Smooth muscle cell of the brain vasculature (primary cell): ENCODE measurements at regions not wholly inside any gene's neighbourhood (a gene's known extent, or its start where the extent isn't known, plus 50 kb on each side); places are given as distances from the start of the nearest gene placed in this dataset.

Experiments used
- DNase-seq: peaks from one replicate; pipeline ENCODE4 v3.0.0-alpha.2; 2012; ENCODE audit warnings: low read depth, low spot score

- peak; percentile 6 for DNase-seq
These were observed 1026.2 kb downstream of the PLOD2 start for GRCh38 chr3:145134738-145135137.

- no peak for DNase-seq
These were observed 1016.6 kb downstream of the PLOD2 start for GRCh38 chr3:145144361-145144760.

GRCh38 chr3:145145461-145145860 lies 1015.5 kb downstream of the PLOD2 start:
- no peak for DNase-seq

GRCh38 chr3:145159640-145160039 lies 1001.3 kb downstream of the PLOD2 start:
- no peak for DNase-seq

GRCh38 chr3:145170121-145170520 lies 990.9 kb downstream of the PLOD2 start:
- no peak for DNase-seq

- DNase-seq: no peak
These were observed 985.4 kb downstream of the PLOD2 start for GRCh38 chr3:145175626-145176025.

- DNase-seq: no peak
These were observed 984.1 kb downstream of the PLOD2 start for GRCh38 chr3:145176907-145177306.

GRCh38 chr3:145177828-145178227 lies 983.2 kb downstream of the PLOD2 start:
- no peak for DNase-seq

GRCh38 chr3:145182196-145182911 lies 978.6 kb downstream of the PLOD2 start:
- peak; percentile 3 for DNase-seq

- DNase-seq: no peak
These were observed 977.7 kb downstream of the PLOD2 start for GRCh38 chr3:145183261-145183660.

- no peak for DNase-seq
These were observed 972.8 kb downstream of the PLOD2 start for GRCh38 chr3:145188079-145188770.

- no peak for DNase-seq
These were observed 970.8 kb downstream of the PLOD2 start for GRCh38 chr3:145190138-145190537.

GRCh38 chr3:145190761-145191160 lies 970.2 kb downstream of the PLOD2 start:
- no peak for DNase-seq

GRCh38 chr3:145191543-145191942 lies 969.4 kb downstream of the PLOD2 start:
- no peak for DNase-seq

- no peak for DNase-seq
These were observed 963.7 kb downstream of the PLOD2 start for GRCh38 chr3:145197051-145197820.

GRCh38 chr3:145197821-145198220 lies 963.2 kb downstream of the PLOD2 start:
- no peak for DNase-seq

- no peak for DNase-seq
These were observed 951.4 kb downstream of the PLOD2 start for GRCh38 chr3:145209561-145209960.

- DNase-seq: peak; percentile 13
These were observed 941.4 kb downstream of the PLOD2 start for GRCh38 chr3:145219355-145220235.

GRCh38 chr3:145224886-145225285 lies 936.1 kb downstream of the PLOD2 start:
- DNase-seq: no peak

GRCh38 chr3:145243875-145244274 lies 917.1 kb downstream of the PLOD2 start:
- DNase-seq: no peak

GRCh38 chr3:145244327-145244726 lies 916.7 kb downstream of the PLOD2 start:
- DNase-seq: no peak

- DNase-seq: no peak
These were observed 914.7 kb downstream of the PLOD2 start for GRCh38 chr3:145246291-145246690.
